ENCODE measurements at regions not wholly inside any gene's neighbourhood (a gene's known extent, or its start where the extent isn't known, plus 50 kb on each side); places are given as distances from the start of the nearest gene placed in this dataset.

- no peak overlapping the region for H3K4me3 ChIP-seq (ENCODE audit: low read length in 2 of 2)
- no peaks in the 10 kb centered on the region for H3K4me1 ChIP-seq (ENCODE audit: control insufficient read depth, insufficient read depth, low read length)
- H3K27me3 ChIP-seq (ENCODE audit: control insufficient read depth in 1 of 2, insufficient read depth in 2 of 2, low read length in 2 of 2): no peaks in the 10 kb centered on the region
- H3K9me3 ChIP-seq (ENCODE audit: control insufficient read depth in 2 of 2, low read length in 2 of 2): no peaks in the 10 kb centered on the region
- H3K27ac ChIP-seq (ENCODE audit: low read length): no peak overlapping the region
- H3K36me3 ChIP-seq (ENCODE audit: control insufficient read depth in 2 of 2, insufficient read depth in 2 of 2, low read length in 2 of 2): no peaks in the 10 kb centered on the region
- no peak overlapping the region for H3K9ac ChIP-seq (ENCODE audit: low read length in 2 of 2)
These were observed 805.3 kb downstream of the SATB2 start for GRCh38 chr2:198652461-198652860.

GRCh38 chr2:198645816-198646215 is 811.9 kb downstream of the SATB2 start:
- no peaks in the 10 kb centered on the region for H3K9me3 ChIP-seq (ENCODE audit: control insufficient read depth in 2 of 2, low read length in 2 of 2)
- no peaks in the 10 kb centered on the region for H3K36me3 ChIP-seq (ENCODE audit: control insufficient read depth in 2 of 2, insufficient read depth in 2 of 2, low read length in 2 of 2)
- H3K9ac ChIP-seq (ENCODE audit: low read length in 2 of 2): no peak overlapping the region
- no peaks in the 10 kb centered on the region for H3K4me1 ChIP-seq (ENCODE audit: control insufficient read depth, insufficient read depth, low read length)
- no peak overlapping the region for H3K27ac ChIP-seq (ENCODE audit: low read length)
- no peak overlapping the region for H3K4me3 ChIP-seq (ENCODE audit: low read length in 2 of 2)
- H3K27me3 ChIP-seq (ENCODE audit: control insufficient read depth in 1 of 2, insufficient read depth in 2 of 2, low read length in 2 of 2): no peaks in the 10 kb centered on the region

- Histone ChIP-seq H3K4me1 (ENCODE audit: control insufficient read depth, insufficient read depth, low read length) (no peaks in the 10 kb centered on the region), H3K36me3 (ENCODE audit: control insufficient read depth in 2 of 2, insufficient read depth in 2 of 2, low read length in 2 of 2) (no peaks in the 10 kb centered on the region), H3K27me3 (ENCODE audit: control insufficient read depth in 1 of 2, insufficient read depth in 2 of 2, low read length in 2 of 2) (no peaks in the 10 kb centered on the region), H3K9me3 (ENCODE audit: control insufficient read depth in 2 of 2, low read length in 2 of 2) (no peaks in the 10 kb centered on the region), H3K9ac (ENCODE audit: low read length in 2 of 2) (no peak overlapping the region), H3K4me3 (ENCODE audit: low read length in 2 of 2) (no peak overlapping the region), H3K27ac (ENCODE audit: low read length) (no peak overlapping the region)
These were observed 816.6 kb downstream of the SATB2 start for GRCh38 chr2:198641161-198641560.

- H3K27me3 ChIP-seq (ENCODE audit: control insufficient read depth in 1 of 2, insufficient read depth in 2 of 2, low read length in 2 of 2): no peaks in the 10 kb centered on the region
- H3K27ac ChIP-seq (ENCODE audit: low read length): no peak overlapping the region
- no peaks in the 10 kb centered on the region for H3K9me3 ChIP-seq (ENCODE audit: control insufficient read depth in 2 of 2, low read length in 2 of 2)
- H3K36me3 ChIP-seq (ENCODE audit: control insufficient read depth in 2 of 2, insufficient read depth in 2 of 2, low read length in 2 of 2): no peaks in the 10 kb centered on the region
- H3K4me1 ChIP-seq (ENCODE audit: control insufficient read depth, insufficient read depth, low read length): no peaks in the 10 kb centered on the region
- H3K4me3 ChIP-seq (ENCODE audit: low read length in 2 of 2): no peak overlapping the region
- H3K9ac ChIP-seq (ENCODE audit: low read length in 2 of 2): no peak overlapping the region
These were observed 817.3 kb downstream of the SATB2 start for GRCh38 chr2:198640463-198640862.

- Histone ChIP-seq H3K9me3 (ENCODE audit: control insufficient read depth in 2 of 2, low read length in 2 of 2) (no peaks in the 10 kb centered on the region), H3K4me3 (ENCODE audit: low read length in 2 of 2) (no peak overlapping the region), H3K9ac (ENCODE audit: low read length in 2 of 2) (no peak overlapping the region), H3K36me3 (ENCODE audit: control insufficient read depth in 2 of 2, insufficient read depth in 2 of 2, low read length in 2 of 2) (no peaks in the 10 kb centered on the region), H3K27me3 (ENCODE audit: control insufficient read depth in 1 of 2, insufficient read depth in 2 of 2, low read length in 2 of 2) (no peaks in the 10 kb centered on the region), H3K27ac (ENCODE audit: low read length) (no peak overlapping the region), H3K4me1 (ENCODE audit: control insufficient read depth, insufficient read depth, low read length) (no peaks in the 10 kb centered on the region)
These were observed 818.2 kb downstream of the SATB2 start for GRCh38 chr2:198639580-198639979.

- Histone ChIP-seq H3K27ac (ENCODE audit: low read length) (no peak overlapping the region), H3K4me3 (ENCODE audit: low read length in 2 of 2) (no peak overlapping the region), H3K9me3 (ENCODE audit: control insufficient read depth in 2 of 2, low read length in 2 of 2) (no peaks in the 10 kb centered on the region), H3K9ac (ENCODE audit: low read length in 2 of 2) (no peak overlapping the region), H3K4me1 (ENCODE audit: control insufficient read depth, insufficient read depth, low read length) (no peaks in the 10 kb centered on the region), H3K36me3 (ENCODE audit: control insufficient read depth in 2 of 2, insufficient read depth in 2 of 2, low read length in 2 of 2) (no peaks in the 10 kb centered on the region), H3K27me3 (ENCODE audit: control insufficient read depth in 1 of 2, insufficient read depth in 2 of 2, low read length in 2 of 2) (no peaks in the 10 kb centered on the region)
These were observed 819.2 kb downstream of the SATB2 start for GRCh38 chr2:198638577-198638976.

- H3K27me3 ChIP-seq (ENCODE audit: control insufficient read depth in 1 of 2, insufficient read depth in 2 of 2, low read length in 2 of 2): no peaks in the 10 kb centered on the region
- H3K9ac ChIP-seq (ENCODE audit: low read length in 2 of 2): no peak overlapping the region
- no peak overlapping the region for H3K27ac ChIP-seq (ENCODE audit: low read length)
- H3K9me3 ChIP-seq (ENCODE audit: control insufficient read depth in 2 of 2, low read length in 2 of 2): no peaks in the 10 kb centered on the region
- no peaks in the 10 kb centered on the region for H3K4me1 ChIP-seq (ENCODE audit: control insufficient read depth, insufficient read depth, low read length)
- no peaks in the 10 kb centered on the region for H3K36me3 ChIP-seq (ENCODE audit: control insufficient read depth in 2 of 2, insufficient read depth in 2 of 2, low read length in 2 of 2)
- H3K4me3 ChIP-seq (ENCODE audit: low read length in 2 of 2): no peak overlapping the region
These were observed 826.0 kb downstream of the PLCL1 start for GRCh38 chr2:198630384-198630783.

GRCh38 chr2:198628596-198628995 is 824.2 kb downstream of the PLCL1 start:
- Histone ChIP-seq H3K9me3 (ENCODE audit: control insufficient read depth in 2 of 2, low read length in 2 of 2) (no peaks in the 10 kb centered on the region), H3K27ac (ENCODE audit: low read length) (no peak overlapping the region), H3K4me1 (ENCODE audit: control insufficient read depth, insufficient read depth, low read length) (no peaks in the 10 kb centered on the region), H3K4me3 (ENCODE audit: low read length in 2 of 2) (no peak overlapping the region), H3K36me3 (ENCODE audit: control insufficient read depth in 2 of 2, insufficient read depth in 2 of 2, low read length in 2 of 2) (no peaks in the 10 kb centered on the region), H3K9ac (ENCODE audit: low read length in 2 of 2) (no peak overlapping the region), H3K27me3 (ENCODE audit: control insufficient read depth in 1 of 2, insufficient read depth in 2 of 2, low read length in 2 of 2) (no peaks in the 10 kb centered on the region)

GRCh38 chr2:198622986-198623730 is 818.8 kb downstream of the PLCL1 start:
- no peaks in the 10 kb centered on the region for H3K36me3 ChIP-seq (ENCODE audit: control insufficient read depth in 2 of 2, insufficient read depth in 2 of 2, low read length in 2 of 2)
- H3K4me3 ChIP-seq (ENCODE audit: low read length in 2 of 2): no peak overlapping the region
- H3K9ac ChIP-seq (ENCODE audit: low read length in 2 of 2): no peak overlapping the region
- H3K9me3 ChIP-seq (ENCODE audit: control insufficient read depth in 2 of 2, low read length in 2 of 2): no peaks in the 10 kb centered on the region
- H3K4me1 ChIP-seq (ENCODE audit: control insufficient read depth, insufficient read depth, low read length): no peaks in the 10 kb centered on the region
- H3K27ac ChIP-seq (ENCODE audit: low read length): no peak overlapping the region
- H3K27me3 ChIP-seq (ENCODE audit: control insufficient read depth in 1 of 2, insufficient read depth in 2 of 2, low read length in 2 of 2): no peaks in the 10 kb centered on the region

- H3K27ac ChIP-seq (ENCODE audit: low read length): no peak overlapping the region
- H3K9me3 ChIP-seq (ENCODE audit: control insufficient read depth in 2 of 2, low read length in 2 of 2): no peaks in the 10 kb centered on the region
- H3K27me3 ChIP-seq (ENCODE audit: control insufficient read depth in 1 of 2, insufficient read depth in 2 of 2, low read length in 2 of 2): no peaks in the 10 kb centered on the region
- no peaks in the 10 kb centered on the region for H3K36me3 ChIP-seq (ENCODE audit: control insufficient read depth in 2 of 2, insufficient read depth in 2 of 2, low read length in 2 of 2)
- no peak overlapping the region for H3K4me3 ChIP-seq (ENCODE audit: low read length in 2 of 2)
- no peaks in the 10 kb centered on the region for H3K4me1 ChIP-seq (ENCODE audit: control insufficient read depth, insufficient read depth, low read length)
- H3K9ac ChIP-seq (ENCODE audit: low read length in 2 of 2): no peak overlapping the region
These were observed 811.6 kb downstream of the PLCL1 start for GRCh38 chr2:198615972-198616371.

- Histone ChIP-seq H3K9ac (ENCODE audit: low read length in 2 of 2) (no peak overlapping the region), H3K27me3 (ENCODE audit: control insufficient read depth in 1 of 2, insufficient read depth in 2 of 2, low read length in 2 of 2) (no peaks in the 10 kb centered on the region), H3K4me1 (ENCODE audit: control insufficient read depth, insufficient read depth, low read length) (no peaks in the 10 kb centered on the region), H3K27ac (ENCODE audit: low read length) (no peak overlapping the region), H3K36me3 (ENCODE audit: control insufficient read depth in 2 of 2, insufficient read depth in 2 of 2, low read length in 2 of 2) (no peaks in the 10 kb centered on the region), H3K4me3 (ENCODE audit: low read length in 2 of 2) (no peak overlapping the region), H3K9me3 (ENCODE audit: control insufficient read depth in 2 of 2, low read length in 2 of 2) (no peaks in the 10 kb centered on the region)
These were observed 806.8 kb downstream of the PLCL1 start for GRCh38 chr2:198611201-198611600.

Measured in stomach smooth muscle (tissue), 2 donors.